HepG2 (cell line): ENCODE measurements at regions not wholly inside any gene's neighbourhood (a gene's known extent, or its start where the extent isn't known, plus 50 kb on each side); places are given as distances from the start of the nearest gene placed in this dataset.

ENCODE experiments used
- CREM ChIP-seq, 2 experiments: sonication (generic) in 1 of 2; formaldehyde crosslinking in 1 of 2; IDR thresholded peaks; 2 replicates each; pipeline versions ENCODE4 v1.4.0 to v1.6.1; 2016 to 2020; ENCODE audit warnings: antibody characterized with exemption in 1 of 2, mild to moderate bottlenecking in 1 of 2, missing genetic modification reagents in 1 of 2
- FOSL2 ChIP-seq: sonication (generic); formaldehyde crosslinking; IDR thresholded peaks from 2 replicates; pipeline ENCODE4 v1.4.0; 2020; ENCODE audit warnings: missing genetic modification reagents
- FOXP1 ChIP-seq, 2 experiments: fragments of 450-650 bp in 1 of 2; IDR thresholded peaks; 2 replicates each; pipeline ENCODE4 v1.6.1; 2017 to 2018; ENCODE audit warnings: antibody characterized with exemption in 1 of 2
- GATA4 ChIP-seq: sonication (generic); IDR thresholded peaks from 2 replicates; pipeline ENCODE4 v1.6.1; 2016; ENCODE audit warnings: antibody characterized with exemption, low read depth, borderline replicate concordance
- IKZF4 ChIP-seq: sonication (generic); formaldehyde crosslinking; IDR thresholded peaks from 2 replicates; pipeline ENCODE4 v1.5.1; 2020; ENCODE audit warnings: borderline replicate concordance, mild to moderate bottlenecking, low read depth, missing genetic modification reagents; ENCODE audit errors: not compliant biosample characterization
- NCOA2 ChIP-seq: sonication (generic); formaldehyde crosslinking; IDR thresholded peaks from 2 replicates; pipeline ENCODE4 v1.8.0; 2022; ENCODE audit warnings: inconsistent platforms
- PTBP1 ChIP-seq: fragments of 200-400 bp; formaldehyde crosslinking; IDR thresholded peaks from 2 replicates; pipeline ENCODE4 v1.6.1; 2018; ENCODE audit warnings: low read length, low read depth; ENCODE audit not compliant: poor library complexity, severe bottlenecking
- RXRA ChIP-seq: sonication (generic); formaldehyde crosslinking; IDR thresholded peaks from 2 replicates; pipeline ENCODE4 v1.5.1; 2020; ENCODE audit warnings: missing genetic modification reagents
- RXRB ChIP-seq: IDR thresholded peaks from 2 replicates; pipeline ENCODE4 v1.6.1; 2016; ENCODE audit warnings: borderline replicate concordance, missing genetic modification reagents, missing compliant biosample characterization
- TCF7L2 ChIP-seq: IDR thresholded peaks from 2 replicates; pipeline ENCODE4 v1.6.1; 2011; ENCODE audit warnings: mild to moderate bottlenecking, low read depth, low read length, moderate library complexity
- THRA ChIP-seq: sonication (generic); formaldehyde crosslinking; IDR thresholded peaks from 2 replicates; pipeline ENCODE4 v1.4.0; 2020; ENCODE audit warnings: missing genetic modification reagents, borderline replicate concordance
- ZBTB44 ChIP-seq: sonication (generic); formaldehyde crosslinking; IDR thresholded peaks from 2 replicates; pipeline ENCODE4 v1.4.0; 2020; ENCODE audit warnings: missing genetic modification reagents
- ZNF883 ChIP-seq: sonication (generic); formaldehyde crosslinking; IDR thresholded peaks from 2 replicates; pipeline ENCODE4 v1.5.1; 2020; ENCODE audit warnings: mild to moderate bottlenecking, missing genetic modification reagents; ENCODE audit errors: not compliant biosample characterization
- TF ChIP-seq, protein P1 (sequence below): sonication (generic); formaldehyde crosslinking; IDR thresholded peaks from 2 replicates; pipeline ENCODE4 v1.8.1; 2023; ENCODE audit warnings: mild to moderate bottlenecking, missing genetic modification reagents
- TF ChIP-seq, protein P2 (sequence below): sonication (generic); formaldehyde crosslinking; IDR thresholded peaks from 2 replicates; pipeline ENCODE4 v1.5.0; 2020; ENCODE audit warnings: mild to moderate bottlenecking, missing genetic modification reagents, borderline replicate concordance
- TF ChIP-seq, protein P3 (sequence below): sonication (generic); formaldehyde crosslinking; IDR thresholded peaks from 2 replicates; pipeline ENCODE4 v1.5.0; 2020; ENCODE audit warnings: mild to moderate bottlenecking, missing genetic modification reagents

DNA sequence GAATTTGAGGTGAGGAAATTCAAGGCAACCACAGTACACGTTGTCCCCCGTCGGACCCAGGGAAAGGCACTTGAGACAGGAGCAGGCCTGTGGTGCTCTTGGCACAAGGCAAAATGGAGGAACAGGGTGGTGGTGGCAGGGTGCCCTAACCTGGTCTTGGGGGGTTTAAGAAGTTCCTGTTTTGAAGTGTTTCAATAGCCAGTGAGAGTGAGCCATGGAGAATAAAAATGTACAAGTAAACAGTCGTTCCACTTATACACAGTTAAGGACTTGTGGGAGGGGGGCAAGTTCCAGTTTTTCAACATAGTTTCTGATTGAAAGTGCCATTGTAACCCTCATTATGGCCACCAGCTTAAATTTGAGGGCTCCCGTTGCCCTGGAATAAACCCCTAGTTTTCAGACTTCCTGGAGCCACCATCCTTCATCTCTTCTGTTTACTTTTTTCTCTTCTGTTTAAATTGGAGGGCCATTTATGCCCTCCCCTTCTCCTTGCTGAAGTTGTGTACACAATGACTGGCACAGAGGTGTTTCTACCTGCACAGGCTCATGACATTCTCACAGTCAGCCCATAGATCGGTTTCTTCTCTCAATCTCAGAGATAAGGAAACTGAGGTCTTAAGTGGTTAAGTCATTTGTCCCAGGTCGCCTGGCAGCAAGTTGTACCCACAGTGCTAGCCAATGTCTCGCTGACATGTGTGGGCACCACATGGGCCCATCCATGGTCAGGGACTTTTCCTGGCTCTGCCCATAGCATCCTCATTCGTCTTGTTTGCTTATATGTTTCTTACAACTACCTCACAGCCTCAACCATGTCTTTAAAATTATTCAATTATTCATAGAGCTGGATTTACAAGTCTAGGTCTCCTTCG lies 66.0 kb upstream of the ST3GAL5 start (continued):
- TF ChIP-seq, protein P1, sequence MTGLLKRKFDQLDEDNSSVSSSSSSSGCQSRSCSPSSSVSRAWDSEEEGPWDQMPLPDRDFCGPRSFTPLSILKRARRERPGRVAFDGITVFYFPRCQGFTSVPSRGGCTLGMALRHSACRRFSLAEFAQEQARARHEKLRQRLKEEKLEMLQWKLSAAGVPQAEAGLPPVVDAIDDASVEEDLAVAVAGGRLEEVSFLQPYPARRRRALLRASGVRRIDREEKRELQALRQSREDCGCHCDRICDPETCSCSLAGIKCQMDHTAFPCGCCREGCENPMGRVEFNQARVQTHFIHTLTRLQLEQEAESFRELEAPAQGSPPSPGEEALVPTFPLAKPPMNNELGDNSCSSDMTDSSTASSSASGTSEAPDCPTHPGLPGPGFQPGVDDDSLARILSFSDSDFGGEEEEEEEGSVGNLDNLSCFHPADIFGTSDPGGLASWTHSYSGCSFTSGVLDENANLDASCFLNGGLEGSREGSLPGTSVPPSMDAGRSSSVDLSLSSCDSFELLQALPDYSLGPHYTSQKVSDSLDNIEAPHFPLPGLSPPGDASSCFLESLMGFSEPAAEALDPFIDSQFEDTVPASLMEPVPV (CRISPR knock-in tag): no peak
- TF ChIP-seq, protein P2, sequence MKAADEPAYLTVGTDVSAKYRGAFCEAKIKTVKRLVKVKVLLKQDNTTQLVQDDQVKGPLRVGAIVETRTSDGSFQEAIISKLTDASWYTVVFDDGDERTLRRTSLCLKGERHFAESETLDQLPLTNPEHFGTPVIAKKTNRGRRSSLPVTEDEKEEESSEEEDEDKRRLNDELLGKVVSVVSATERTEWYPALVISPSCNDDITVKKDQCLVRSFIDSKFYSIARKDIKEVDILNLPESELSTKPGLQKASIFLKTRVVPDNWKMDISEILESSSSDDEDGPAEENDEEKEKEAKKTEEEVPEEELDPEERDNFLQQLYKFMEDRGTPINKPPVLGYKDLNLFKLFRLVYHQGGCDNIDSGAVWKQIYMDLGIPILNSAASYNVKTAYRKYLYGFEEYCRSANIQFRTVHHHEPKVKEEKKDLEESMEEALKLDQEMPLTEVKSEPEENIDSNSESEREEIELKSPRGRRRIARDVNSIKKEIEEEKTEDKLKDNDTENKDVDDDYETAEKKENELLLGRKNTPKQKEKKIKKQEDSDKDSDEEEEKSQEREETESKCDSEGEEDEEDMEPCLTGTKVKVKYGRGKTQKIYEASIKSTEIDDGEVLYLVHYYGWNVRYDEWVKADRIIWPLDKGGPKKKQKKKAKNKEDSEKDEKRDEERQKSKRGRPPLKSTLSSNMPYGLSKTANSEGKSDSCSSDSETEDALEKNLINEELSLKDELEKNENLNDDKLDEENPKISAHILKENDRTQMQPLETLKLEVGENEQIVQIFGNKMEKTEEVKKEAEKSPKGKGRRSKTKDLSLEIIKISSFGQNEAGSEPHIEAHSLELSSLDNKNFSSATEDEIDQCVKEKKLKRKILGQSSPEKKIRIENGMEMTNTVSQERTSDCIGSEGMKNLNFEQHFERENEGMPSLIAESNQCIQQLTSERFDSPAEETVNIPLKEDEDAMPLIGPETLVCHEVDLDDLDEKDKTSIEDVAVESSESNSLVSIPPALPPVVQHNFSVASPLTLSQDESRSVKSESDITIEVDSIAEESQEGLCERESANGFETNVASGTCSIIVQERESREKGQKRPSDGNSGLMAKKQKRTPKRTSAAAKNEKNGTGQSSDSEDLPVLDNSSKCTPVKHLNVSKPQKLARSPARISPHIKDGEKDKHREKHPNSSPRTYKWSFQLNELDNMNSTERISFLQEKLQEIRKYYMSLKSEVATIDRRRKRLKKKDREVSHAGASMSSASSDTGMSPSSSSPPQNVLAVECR: no peak
- TF ChIP-seq NCOA2 (CRISPR knock-in tag) (peak; percentile 65), THRA (CRISPR knock-in tag) (peak; percentile 20; the same call in 1 of the 2 replicates), ZBTB44 (CRISPR knock-in tag) (no peak), CREM (IDR thresholded peaks at IDR 0.05) (peak; percentile 17; the same call in 1 of the 2 replicates), CREM (CRISPR knock-in tag; IDR thresholded peaks at IDR 0.05) (no peak), PTBP1 (no peak), GATA4 (no peak), ZNF883 (no peak), TCF7L2 (no peak), FOXP1 (IDR thresholded peaks at IDR 0.05) (no peak), FOXP1 (CRISPR knock-in tag; IDR thresholded peaks at IDR 0.05) (0 out of 2 replicates have a peak, but pooled peaks have one; percentile 23), RXRB (peak; percentile 48; the same call in 1 of the 2 replicates), IKZF4 (CRISPR knock-in tag) (no peak), FOSL2 (CRISPR knock-in tag) (peak; percentile 35; the same call in 1 of the 2 replicates), RXRA (no peak; the same call in 1 of the 2 replicates)
- TF ChIP-seq, protein P3, sequence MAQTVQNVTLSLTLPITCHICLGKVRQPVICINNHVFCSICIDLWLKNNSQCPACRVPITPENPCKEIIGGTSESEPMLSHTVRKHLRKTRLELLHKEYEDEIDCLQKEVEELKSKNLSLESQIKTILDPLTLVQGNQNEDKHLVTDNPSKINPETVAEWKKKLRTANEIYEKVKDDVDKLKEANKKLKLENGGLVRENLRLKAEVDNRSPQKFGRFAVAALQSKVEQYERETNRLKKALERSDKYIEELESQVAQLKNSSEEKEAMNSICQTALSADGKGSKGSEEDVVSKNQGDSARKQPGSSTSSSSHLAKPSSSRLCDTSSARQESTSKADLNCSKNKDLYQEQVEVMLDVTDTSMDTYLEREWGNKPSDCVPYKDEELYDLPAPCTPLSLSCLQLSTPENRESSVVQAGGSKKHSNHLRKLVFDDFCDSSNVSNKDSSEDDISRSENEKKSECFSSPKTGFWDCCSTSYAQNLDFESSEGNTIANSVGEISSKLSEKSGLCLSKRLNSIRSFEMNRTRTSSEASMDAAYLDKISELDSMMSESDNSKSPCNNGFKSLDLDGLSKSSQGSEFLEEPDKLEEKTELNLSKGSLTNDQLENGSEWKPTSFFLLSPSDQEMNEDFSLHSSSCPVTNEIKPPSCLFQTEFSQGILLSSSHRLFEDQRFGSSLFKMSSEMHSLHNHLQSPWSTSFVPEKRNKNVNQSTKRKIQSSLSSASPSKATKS (CRISPR knock-in tag): no peak
